Transverse colon (tissue), 4 donors: ENCODE measurements at regions not wholly inside any gene's neighbourhood (a gene's known extent, or its start where the extent isn't known, plus 50 kb on each side); places are given as distances from the start of the nearest gene placed in this dataset.
"Not testable (repeated sequence)": the region's sequence is repeated elsewhere in the genome, so short reads cannot be mapped to it uniquely, and the experiment has no call there.

Source experiments
- DNase-seq: peaks from one replicate; pipeline ENCODE4 v3.0.0-alpha.2; 2019
- H3K27ac ChIP-seq, 4 donors: fragments of 200-600 bp; sonication (generic); 2 replicates each; pipeline ENCODE4 v1.5.1; 2016 to 2018; ENCODE audit warnings: inconsistent platforms in 4 of 4
- H3K27me3 ChIP-seq: fragments of 200-600 bp; sonication (generic); 2 replicates; pipeline ENCODE4 v1.5.1; 2017; ENCODE audit warnings: inconsistent platforms
- H3K36me3 ChIP-seq, 4 donors: fragments of 200-600 bp; sonication (generic); 2 replicates each; pipeline ENCODE4 v1.5.1; 2017 to 2019; ENCODE audit warnings: inconsistent platforms in 4 of 4
- H3K4me1 ChIP-seq, 4 donors: fragments of 200-600 bp; sonication (generic); 2 replicates each; pipeline ENCODE4 v1.5.1; 2017 to 2020; ENCODE audit warnings: inconsistent platforms in 4 of 4
- H3K4me3 ChIP-seq, 4 donors: fragments of 200-600 bp; sonication (generic); 1 replicate in 1 of 4; 2 replicates in 3 of 4; pipeline versions ENCODE4 v1.5.1 to v1.6.1; 2017 to 2019; ENCODE audit warnings: inconsistent platforms in 4 of 4
- H3K9me3 ChIP-seq, 2 donors: fragments of 200-600 bp; sonication (generic); 2 replicates each; pipeline ENCODE4 v1.5.1; 2017 to 2019; ENCODE audit warnings: inconsistent platforms in 2 of 2
- CTCF ChIP-seq, 5 experiments: fragments of 200-600 bp in 3 of 5; fragments of 450-650 bp in 2 of 5; sonication (generic) in 3 of 5; IDR thresholded peaks; 1 replicate in 2 of 5; 2 replicates in 3 of 5; pipeline ENCODE4 v1.5.1; 2016 to 2017; ENCODE audit warnings: antibody characterized with exemption in 5 of 5, inconsistent platforms in 3 of 5, mild to moderate bottlenecking in 2 of 5, moderate library complexity in 1 of 5
- EP300 ChIP-seq: sonication (generic); formaldehyde crosslinking; IDR thresholded peaks from one replicate; pipeline ENCODE4 v1.6.1; 2017; ENCODE audit warnings: antibody characterized with exemption, low read depth
- POLR2A ChIP-seq: fragments of 450-650 bp; IDR thresholded peaks from one replicate; pipeline ENCODE4 v1.6.1; 2016; ENCODE audit warnings: antibody characterized with exemption, mild to moderate bottlenecking, moderate library complexity
- POLR2AphosphoS5 ChIP-seq, 3 donors: sonication (generic); formaldehyde crosslinking; IDR thresholded peaks; one replicate each; pipeline ENCODE4 v1.6.1; 2016; ENCODE audit warnings: antibody characterized with exemption in 3 of 3
- WGBS, 2 donors: methylation state at CpG; one replicate each; pipeline ENCODE4 v1.1.5; 2018; ENCODE audit warnings: low coverage in 1 of 2; 5-methylcytosine and 5-hydroxymethylcytosine counted together
- in situ Hi-C, 4 donors: fragments of 200-750 bp; cut with MboI; loops; one replicate each; pipeline versions ENCODE4 v1.15.0 to v1.15.1; 2017; ENCODE audit warnings: low sequenced_read_pairs in 3 of 4, low pct_ligation_motif_present in 1 of 4, low pct_unique_long_range_greater_than_20kb in 1 of 4
- intact Hi-C: fragments of 100-400 bp; cut with DNase I; formaldehyde crosslinking; loops from one replicate; pipeline ENCODE4 v1.15.1; 2023; ENCODE audit warnings: low total_unique reads

- H3K4me3 ChIP-seq, result no peak overlapping the region
- 94 to 100% methylated on average over 2 of the region's 2 CpGs for WGBS, 2 donors
- DNase-seq, result no peak
- TF ChIP-seq POLR2A (no peak), EP300 (no peak), POLR2AphosphoS5 (IDR thresholded peaks at IDR 0.05) (no peak), CTCF (IDR thresholded peaks at IDR 0.05) (no peak)
- peaks cover 5 to 22% (median 14%) of the 10 kb centered on the region in 4 donors for H3K4me1 ChIP-seq
- in situ Hi-C loops (loop anchor here in 3 of 4 donors (25.0 kb wide), 3 partner anchors 208 to 533 kb away; partner anchors contain the start of gene PDGFRA (in 1 of the 3)), intact Hi-C loops (no loop called here)
- H3K9me3 ChIP-seq, result no peaks in the 10 kb centered on the region
- no peaks in the 10 kb centered on the region for H3K36me3 ChIP-seq
- no peak overlapping the region for H3K27ac ChIP-seq
- H3K27me3 ChIP-seq, result no peaks in the 10 kb centered on the region
These were observed 113.0 kb upstream of the LNX1 start for GRCh38 chr4:53704329-53704728.

DNA sequence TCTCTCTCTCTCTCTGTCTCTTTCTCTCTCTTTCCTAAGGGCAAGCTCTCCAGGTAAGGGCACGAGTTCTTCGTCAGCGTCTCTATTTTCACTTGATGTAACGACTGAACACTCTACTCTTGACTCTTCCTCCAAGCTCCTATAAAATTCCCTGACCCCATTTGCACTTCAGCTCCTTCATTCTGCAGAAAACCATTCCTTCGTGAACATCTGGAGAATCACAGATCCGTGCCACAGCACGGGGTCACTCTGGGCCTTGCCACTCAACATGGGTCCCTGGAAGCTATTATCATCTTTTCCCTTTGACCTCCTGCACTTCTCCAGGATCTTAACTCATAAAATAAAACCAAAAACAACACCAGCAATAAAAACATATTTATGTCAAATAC lies 112.0 kb upstream of the LNX1 start:
- Histone ChIP-seq H3K9me3 (no peaks in the 10 kb centered on the region), H3K4me3 (peak overlapping the region in 1 of 4 donors; percentile 12), H3K4me1 (peaks cover 5 to 22% (median 14%) of the 10 kb centered on the region in 4 donors), H3K27ac (peak overlapping the region; percentile 49 to 67 (median 54)), H3K36me3 (no peaks in the 10 kb centered on the region), H3K27me3 (no peaks in the 10 kb centered on the region)
- in situ Hi-C loops, result loop anchor here in 3 of 4 donors (25.0 kb wide), 3 partner anchors 209 to 534 kb away; partner anchors contain the start of gene PDGFRA (in 1 of the 3)
- intact Hi-C loops, result no loop called here
- TF ChIP-seq EP300 (no peak), CTCF (IDR thresholded peaks at IDR 0.05) (no peak), POLR2A (no peak), POLR2AphosphoS5 (IDR thresholded peaks at IDR 0.05) (no peak)
- WGBS, 2 donors, result 36 to 51% methylated on average over 5 to 7 of the region's 7 CpGs
- DNase-seq, result no peak

DNA sequence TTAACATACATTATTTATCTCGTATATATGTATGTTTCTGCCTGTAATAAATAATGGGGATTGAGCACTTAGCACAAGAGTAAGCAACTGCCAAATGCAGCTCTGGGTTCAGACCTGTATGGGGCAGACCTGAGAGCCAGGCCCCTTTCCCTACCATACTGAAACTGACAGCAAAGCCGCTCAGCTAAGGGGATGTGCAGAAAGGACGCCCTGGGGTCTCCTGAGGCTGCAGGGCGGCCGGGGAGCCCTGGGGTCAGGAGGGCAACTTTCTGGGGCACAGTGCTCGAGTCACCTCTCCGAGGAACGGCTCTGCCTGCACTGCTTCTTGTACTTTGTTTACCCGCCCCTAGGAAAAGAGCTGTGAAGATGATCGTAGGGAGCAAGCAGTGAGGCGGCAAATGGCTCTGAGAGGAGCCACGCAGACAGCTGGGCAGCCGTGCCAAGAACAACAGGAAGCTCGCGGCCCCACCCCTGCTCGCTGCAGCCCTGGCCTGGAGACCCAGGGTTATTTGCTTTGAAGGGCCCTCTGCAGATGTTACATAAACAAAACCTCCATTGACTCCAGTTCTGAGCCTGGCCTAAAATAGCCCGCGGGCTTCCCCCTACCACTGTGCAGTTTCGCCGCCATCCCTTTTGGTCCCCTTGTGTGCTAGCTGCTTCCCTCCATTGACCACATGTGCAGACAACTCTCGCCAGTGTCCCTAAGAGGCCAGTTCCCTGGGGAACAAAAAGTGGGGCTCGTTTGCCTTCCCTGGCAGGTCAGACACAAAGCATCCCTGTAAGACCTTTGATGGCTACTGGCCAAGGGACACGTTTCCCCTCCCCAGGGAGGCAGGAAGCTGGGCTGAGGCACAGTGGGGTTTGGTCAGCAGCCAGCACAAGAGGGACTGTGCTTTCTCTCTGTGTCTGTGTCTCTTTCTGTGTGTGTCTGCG lies 111.3 kb upstream of the LNX1 start:
- intact Hi-C loops, result no loop called here
- Histone ChIP-seq H3K36me3 (no peaks in the 10 kb centered on the region), H3K4me1 (peaks cover 5 to 22% (median 14%) of the 10 kb centered on the region in 4 donors), H3K27me3 (no peaks in the 10 kb centered on the region), H3K4me3 (peak overlapping the region in 2 of 4 donors; percentile 12 to 15), H3K27ac (peak overlapping the region; percentile 49 to 67 (median 54)), H3K9me3 (no peaks in the 10 kb centered on the region)
- WGBS, 2 donors, result 9 to 21% methylated on average over 4 to 24 of the region's 24 CpGs
- TF ChIP-seq CTCF (IDR thresholded peaks at IDR 0.05), result no peak
- TF ChIP-seq POLR2AphosphoS5 (IDR thresholded peaks at IDR 0.05), result peak in 1 of 3 donors; percentile 17
- TF ChIP-seq POLR2A, result no peak
- TF ChIP-seq EP300, result no peak
- peak; percentile 82 for DNase-seq
- in situ Hi-C loops, result loop anchor here in 3 of 4 donors (25.0 kb wide), 3 partner anchors 210 to 535 kb away; partner anchors contain the start of gene PDGFRA (in 1 of the 3)

DNA sequence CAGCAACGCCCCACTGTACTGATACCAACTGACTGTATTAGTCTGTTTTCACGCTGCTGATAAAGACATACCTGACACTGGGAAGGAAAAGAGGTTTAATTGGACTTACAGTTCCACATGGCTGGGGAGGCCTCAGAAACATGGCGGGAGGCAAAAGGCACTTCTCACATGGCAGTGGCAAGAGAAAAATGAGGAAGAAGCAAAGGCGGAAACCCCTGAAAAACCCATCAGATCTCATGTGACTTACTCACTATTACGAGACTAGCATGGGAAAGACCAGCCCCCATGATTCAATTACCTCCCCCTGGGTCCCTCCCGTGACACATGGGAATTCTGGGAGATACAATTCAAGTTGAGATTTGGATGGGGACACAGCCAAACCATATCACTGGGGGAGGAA lies 110.0 kb upstream of the LNX1 start:
- H3K27me3 ChIP-seq, H3K27ac ChIP-seq, intact Hi-C loops, H3K36me3 ChIP-seq, H3K4me3 ChIP-seq, H3K9me3 ChIP-seq, DNase-seq: not testable (repeated sequence)
- H3K4me1 ChIP-seq, result peaks cover 5 to 22% (median 14%) of the 10 kb centered on the region in 4 donors
- in situ Hi-C loops, result loop anchor here in 3 of 4 donors (25.0 kb wide), 3 partner anchors 211 to 536 kb away; partner anchors contain the start of gene PDGFRA (in 1 of the 3)
- 88 to 93% methylated on average over 6 of the region's 6 CpGs for WGBS, 2 donors

DNA sequence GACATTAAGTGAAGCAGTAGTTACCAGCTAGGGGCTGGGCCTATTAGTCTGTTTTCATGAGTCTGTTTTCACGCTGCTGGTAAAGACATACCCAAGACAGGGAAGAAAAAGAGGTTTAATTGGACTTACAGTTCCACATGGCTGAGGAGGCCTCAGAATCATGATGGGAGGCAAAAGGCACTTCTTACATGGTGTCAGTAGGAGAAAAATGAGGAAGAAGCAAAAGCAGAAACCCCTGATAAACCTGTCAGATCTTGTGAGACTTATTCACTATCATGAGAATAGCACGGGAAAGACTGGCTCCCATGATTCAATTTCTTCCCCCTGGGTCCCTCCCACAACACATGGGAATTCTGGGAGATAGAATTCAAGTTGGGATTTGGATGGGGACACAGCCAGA lies 108.0 kb upstream of the LNX1 start:
- H3K4me3 ChIP-seq, H3K27me3 ChIP-seq, intact Hi-C loops, H3K27ac ChIP-seq, DNase-seq, H3K9me3 ChIP-seq, H3K36me3 ChIP-seq, in situ Hi-C loops: not testable (repeated sequence)
- H3K4me1 ChIP-seq, result peaks cover 5 to 17% (median 14%) of the 10 kb centered on the region in 4 donors
- WGBS, 2 donors, result 75 to 100% methylated on average over 1 to 2 of the region's 2 CpGs
